GM18870 (cell line): ENCODE measurements at regions not wholly inside any gene's neighbourhood (a gene's known extent, or its start where the extent isn't known, plus 50 kb on each side); places are given as distances from the start of the nearest gene placed in this dataset.

Experiments
- ATAC-seq: cut with Tn5 transposase; IDR thresholded peaks from one replicate; pipeline ENCODE4 v1.9.1; 2021; ENCODE audit warnings: moderate library complexity; ENCODE audit not compliant: unreplicated experiment

DNA sequence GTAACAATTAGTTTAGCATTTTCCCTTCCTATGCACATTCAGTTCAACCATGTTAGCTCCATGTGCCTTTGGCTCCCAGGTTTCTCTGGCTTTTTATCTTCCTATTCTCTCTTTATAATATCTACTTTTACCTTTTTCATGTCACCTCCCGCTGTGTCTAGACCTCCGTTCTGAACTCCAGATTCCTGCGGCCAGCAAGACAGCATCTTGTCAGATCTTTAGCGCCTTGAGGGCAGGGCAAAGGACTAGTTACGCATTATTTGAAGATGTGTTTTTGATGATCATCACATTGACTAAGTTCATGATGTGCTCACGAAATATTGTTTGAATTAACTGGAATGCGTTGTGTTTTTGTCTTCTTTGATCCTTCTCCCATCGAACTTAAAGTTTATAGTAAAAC lies 1126.8 kb downstream of the CDH11 start:
- ATAC-seq, result no peak

DNA sequence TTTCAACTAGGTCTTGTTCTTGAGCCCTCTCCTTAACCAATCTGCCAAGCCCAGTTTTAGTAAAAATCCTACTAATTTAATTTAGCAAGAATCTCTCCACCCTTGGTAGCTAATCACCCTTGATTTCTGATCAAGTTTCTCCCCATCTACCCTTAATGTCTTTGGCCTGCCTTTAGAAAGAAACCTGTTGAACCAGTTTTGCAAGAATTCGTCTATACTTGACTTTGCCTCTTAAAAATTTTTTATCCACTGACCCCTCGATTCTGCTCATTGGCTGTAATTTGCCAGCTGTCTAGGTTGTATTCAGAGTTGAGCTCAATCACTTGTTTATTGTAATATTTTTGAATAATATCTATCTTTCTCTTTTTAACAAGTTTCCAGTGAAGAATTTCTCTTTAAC lies 1138.5 kb downstream of the CDH11 start:
- ATAC-seq, result no peak

DNA sequence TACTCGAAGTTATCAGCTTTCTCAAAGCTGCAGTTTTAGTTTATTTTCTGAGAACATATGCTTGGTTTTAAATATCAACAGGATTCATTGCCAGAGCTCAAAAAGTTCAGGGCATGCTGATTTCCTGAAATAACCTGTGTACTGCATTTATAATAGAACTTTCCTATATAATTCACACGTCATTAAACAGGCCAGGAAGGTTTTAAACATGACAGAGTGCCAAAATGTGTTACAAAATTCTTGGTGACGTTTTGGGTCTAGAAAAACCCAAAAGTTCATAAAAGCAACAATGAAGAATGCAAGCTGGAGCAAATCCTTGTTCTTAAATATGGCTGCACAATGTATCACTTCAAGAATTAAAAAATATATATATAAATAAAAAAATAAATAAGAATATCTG lies 1139.1 kb downstream of the CDH11 start:
- no peak for ATAC-seq

DNA sequence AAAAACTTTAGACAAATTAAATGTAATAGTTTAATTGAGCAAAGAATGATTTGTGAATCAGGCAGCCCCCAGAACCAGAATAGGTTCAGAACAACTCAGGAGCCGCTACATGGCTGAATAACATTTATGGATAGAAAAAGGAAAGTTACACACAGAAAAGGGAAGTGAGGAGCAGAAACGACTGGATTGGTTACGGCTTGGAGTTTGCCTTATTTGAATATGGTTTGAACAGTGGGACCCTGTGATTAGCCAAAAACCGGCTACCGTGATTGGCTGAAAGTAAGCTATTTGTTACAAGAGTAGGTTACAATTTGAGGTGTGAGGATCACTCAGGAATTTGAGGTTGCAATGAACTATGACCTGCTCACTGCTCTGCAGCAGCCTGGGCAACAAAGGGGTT lies 1139.8 kb downstream of the CDH11 start:
- no peak for ATAC-seq

DNA sequence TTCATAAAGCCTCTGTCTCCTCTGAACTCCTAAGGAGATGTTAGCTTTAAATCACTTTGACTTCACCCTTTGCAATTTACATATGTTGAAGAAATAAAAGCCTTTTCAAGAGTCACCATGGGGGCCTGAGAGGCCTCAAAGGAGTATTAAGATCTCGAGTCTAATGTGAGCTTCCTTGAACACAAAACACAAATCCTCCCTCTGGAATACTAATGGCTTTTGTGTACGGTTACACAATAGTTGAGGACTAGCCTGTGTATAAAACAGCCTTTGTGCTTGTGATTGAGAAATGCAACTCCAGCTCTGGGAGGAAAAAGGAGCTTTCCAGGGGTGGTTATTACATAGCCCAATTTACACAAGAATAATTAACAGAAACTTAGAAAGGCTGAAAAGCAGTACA lies 1140.2 kb downstream of the CDH11 start:
- ATAC-seq, result no peak

DNA sequence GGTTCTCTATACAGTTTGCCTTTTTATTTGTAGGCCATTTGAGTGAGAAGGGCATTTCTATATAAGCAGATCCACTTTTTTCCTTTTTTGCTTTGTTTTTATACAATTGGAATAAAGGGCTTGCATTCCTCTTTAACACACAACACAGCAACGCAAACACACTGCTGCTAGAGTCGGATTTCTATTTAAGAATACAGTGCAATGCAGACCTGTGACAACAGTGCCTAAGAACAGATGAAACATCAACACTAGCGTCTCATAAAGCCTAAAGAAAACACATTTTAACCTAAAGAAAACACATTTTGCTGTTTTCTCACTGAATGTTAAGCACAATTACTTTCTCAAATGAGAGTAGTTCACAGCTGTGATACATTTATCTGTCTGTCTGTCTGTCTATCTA lies 1141.1 kb downstream of the CDH11 start:
- no peak for ATAC-seq

DNA sequence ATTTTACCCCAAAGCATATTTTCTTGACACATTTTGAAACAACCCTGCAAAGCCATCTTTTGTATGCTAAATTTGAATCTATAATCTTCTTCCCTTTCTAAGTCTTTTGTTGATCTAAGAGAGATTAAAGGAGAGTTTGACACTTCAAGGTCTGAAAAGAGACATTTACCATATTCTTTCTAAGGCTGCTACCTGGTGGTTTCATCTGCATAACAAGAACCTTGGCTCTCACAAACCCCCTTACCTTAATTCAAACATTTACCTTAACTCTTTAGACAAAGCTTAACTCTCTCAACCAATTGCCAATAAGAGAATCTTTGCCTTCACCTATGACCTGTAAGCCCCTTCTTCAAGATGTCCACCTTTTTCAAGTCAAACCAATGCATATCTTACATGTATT lies 1143.6 kb downstream of the CDH11 start:
- no peak for ATAC-seq

DNA sequence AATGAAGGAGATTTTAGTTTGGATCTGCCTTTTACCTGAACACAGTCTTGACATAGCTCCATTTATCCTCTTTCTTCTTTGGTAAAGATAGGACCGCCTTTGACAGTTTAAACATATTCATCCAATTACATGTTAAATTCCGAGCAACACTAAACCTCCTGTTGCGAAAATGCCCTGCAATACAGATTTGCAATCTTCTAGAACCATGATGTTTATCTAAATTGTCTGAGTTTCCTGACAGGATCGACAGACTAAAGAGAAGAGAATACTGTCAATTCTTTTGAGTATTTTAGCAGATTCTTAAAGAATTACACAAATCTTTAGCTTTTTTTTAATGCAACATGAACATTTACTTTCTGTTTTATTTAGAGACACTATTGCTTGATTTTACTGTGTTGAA lies 1145.5 kb downstream of the CDH11 start:
- no peak for ATAC-seq

DNA sequence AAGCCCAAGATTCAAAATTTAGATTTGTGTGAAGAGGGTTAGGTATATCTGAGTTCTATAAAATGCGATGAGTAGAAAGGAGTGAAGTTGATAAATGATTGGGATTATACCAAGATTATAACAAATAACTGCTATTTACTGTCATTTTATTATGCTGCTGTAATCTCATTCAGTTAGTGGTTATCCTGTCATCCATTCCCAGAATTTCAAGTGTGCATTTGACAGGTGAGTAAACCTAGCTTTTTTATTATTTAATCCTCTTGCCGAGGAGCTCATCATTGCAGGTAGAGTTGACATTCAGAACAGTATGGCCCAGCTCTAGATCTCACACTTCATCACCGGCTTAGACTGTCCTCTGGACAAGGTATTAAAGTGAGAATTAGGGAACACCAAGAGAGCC lies 1146.2 kb downstream of the CDH11 start:
- ATAC-seq, result no peak

DNA sequence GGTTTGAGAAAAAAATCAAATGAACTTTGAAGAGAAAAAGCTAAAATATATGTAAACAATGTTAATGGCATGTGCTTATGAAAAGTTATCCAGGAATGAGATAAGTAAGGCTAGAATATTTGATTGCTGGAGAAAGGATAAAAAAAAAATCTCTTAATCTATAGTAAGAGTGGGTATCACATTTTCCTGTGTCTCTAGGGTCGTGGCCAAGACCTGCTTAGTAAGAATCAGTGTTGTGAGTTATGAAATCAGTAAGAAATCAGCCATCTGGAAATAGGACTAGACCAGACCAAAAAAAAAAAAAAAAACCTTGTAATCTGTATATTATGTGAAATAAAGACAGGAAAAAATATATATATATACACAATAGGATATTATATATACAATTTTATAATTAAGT lies 1153.9 kb downstream of the CDH11 start:
- no peak for ATAC-seq

DNA sequence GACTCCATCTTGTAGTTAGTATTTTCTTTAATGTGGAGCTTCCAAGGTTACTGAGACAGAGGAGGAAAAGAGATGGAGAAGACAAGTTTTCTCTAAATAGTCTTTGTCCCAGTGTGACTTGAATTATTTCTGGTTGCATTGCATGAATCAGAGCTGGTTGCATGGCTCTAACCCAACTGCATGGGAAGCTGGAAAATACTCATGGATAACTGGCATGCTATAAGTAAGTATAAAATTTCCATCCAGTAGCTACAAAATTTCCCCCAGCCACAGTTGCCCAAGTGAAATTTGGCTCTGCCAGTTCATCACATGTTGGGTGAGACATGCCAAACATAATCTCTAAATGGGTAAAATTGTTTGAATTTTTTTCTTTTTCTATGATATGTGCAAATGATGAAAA lies 1161.5 kb downstream of the CDH11 start:
- ATAC-seq, result no peak

DNA sequence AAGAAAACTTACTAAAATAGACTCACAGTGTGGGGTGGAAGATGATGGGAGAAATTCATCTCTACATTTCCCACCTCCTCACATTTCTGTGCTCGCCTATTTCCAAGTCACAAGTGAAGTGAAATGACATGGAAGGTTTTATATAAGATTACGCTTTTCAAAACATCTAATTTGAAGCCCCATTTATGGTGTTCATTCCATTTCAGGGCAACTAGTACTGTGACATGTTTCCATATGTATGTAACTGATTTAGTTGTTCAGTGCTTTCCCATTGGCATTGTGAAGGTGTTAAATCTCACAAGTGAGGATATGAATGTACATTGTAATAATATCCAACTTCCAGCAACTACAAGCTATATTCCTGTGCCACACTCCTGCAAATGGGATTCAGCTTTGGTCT lies 1174.8 kb downstream of the CDH11 start:
- ATAC-seq, result no peak

DNA sequence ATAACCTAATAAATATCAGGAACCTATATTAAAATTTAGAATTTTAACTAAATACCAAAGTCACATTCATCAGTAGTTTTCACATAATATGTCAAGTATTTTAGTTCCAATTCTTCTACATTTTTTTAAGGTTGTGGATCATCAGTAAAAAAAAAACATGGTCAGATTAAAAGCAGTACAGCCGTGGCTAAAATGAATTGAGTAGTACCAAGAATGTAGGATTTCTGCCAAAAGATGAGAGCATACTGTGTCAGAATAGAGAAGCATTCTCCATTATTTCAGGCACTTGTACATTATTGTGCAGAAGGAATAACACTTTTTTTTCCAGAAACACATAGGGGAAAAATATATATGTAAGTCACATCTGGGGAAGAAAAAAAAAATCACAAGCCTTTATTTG lies 1176.1 kb downstream of the CDH11 start:
- ATAC-seq, result no peak

DNA sequence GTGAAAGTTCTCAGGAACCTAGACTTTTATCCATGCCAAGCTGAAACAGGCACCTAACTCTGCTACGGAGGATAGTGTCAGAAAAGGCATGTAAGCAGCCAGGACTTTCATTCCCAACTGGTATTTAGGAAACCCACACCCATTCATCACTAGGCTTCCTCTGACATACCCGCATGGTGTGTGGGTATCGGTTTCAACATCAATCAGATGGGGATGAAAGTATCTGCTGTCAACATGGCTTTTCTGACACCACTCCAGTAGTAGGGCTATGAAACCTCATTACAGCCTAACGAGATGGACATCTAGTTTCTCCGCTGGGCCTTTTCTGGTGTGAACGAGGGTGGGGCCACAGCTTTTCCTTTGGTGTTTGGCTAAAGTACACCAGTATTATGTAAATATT lies 1178.3 kb downstream of the CDH11 start:
- no peak for ATAC-seq

DNA sequence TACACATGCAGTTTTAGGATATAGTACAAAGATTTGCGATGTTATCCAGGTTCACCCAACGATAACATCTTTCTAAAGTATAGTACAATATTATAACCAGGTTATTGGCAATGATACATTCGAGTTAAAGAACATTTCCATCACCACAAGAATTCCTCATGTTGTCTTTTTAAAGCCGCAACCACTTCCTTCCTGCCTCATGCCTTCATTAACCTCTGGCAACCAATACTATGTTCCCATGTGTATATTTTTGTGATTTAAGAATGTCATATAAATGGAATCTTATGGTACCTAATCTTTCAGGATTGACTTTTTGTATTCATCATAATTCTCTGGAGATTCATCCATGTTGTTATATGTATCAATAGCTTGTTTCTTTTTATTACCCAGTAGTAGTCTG lies 1183.2 kb downstream of the CDH11 start:
- no peak for ATAC-seq

DNA sequence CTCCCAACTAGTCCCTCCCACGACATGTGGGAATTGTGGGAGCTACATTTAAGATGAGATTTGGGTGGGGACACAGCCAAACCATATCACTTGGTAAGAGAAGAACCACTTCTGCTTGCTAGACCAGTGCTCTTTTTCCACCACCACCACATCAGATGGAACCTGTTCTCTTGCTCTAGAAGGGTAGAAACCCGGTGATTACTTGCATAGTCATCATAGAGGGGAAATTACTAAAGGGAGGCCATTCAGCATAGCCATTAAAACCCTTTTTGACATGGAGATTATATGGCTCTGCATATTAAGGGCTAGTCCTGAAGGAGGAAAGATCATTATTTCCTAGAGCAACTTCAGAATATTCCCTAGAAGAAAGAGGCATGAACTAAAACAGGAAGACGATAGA lies 1188.0 kb downstream of the CDH11 start:
- ATAC-seq, result no peak

DNA sequence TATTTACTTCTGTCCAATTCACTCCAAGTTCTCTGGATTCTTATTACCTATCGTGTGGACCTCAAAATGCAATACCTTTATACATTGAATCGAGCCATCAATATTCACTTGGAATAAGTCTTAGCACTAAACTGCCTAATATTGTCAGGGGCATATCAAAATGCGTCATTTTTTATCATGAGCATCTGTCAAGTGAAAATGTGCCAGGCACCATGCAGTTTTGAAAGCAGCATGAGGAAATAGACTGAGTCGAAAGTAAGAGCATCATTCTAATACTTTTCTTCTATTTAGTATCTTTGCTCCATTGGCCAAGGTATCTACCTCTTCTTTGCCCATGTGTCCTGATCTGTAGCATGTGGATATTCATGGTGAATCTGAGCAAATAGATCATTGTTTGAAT lies 1193.4 kb downstream of the CDH11 start:
- ATAC-seq, result no peak

DNA sequence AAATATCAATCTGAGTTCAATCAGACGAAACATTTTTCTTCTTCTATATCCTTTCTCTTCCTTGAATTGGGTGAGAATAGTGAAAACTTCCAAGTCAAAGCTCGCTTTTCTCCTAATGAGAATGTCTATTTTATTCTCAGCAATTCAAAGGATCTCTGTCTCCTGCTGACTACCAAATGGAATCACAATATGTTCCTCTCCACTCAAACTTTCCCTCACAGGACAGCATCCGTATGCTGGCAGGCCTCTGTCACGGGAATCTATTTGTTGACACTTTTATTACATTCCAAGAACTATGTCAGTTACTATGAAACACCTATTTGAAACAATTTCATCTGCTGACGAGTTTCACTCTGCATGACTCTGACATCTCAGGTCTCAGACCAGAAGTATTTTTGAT lies 1196.6 kb downstream of the CDH11 start:
- ATAC-seq, result no peak

DNA sequence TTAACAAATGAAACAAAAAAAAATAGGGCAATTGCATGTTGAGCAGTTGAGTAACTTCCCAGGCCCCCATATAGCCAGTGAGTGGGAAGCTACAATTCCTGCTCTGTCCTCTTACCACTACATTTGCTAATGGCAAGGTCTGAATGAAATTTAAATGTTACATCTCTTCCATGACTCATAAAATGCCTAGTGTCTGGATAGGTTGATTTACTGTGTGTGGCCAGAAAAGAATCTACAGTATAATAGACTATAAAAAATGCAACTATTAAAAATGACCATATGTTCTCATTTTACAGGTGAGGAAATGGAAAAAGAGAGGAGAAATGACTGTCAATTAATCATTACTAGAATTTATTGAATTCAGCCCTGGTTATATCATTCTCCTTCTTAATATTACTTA lies 1199.3 kb downstream of the CDH11 start:
- no peak for ATAC-seq

DNA sequence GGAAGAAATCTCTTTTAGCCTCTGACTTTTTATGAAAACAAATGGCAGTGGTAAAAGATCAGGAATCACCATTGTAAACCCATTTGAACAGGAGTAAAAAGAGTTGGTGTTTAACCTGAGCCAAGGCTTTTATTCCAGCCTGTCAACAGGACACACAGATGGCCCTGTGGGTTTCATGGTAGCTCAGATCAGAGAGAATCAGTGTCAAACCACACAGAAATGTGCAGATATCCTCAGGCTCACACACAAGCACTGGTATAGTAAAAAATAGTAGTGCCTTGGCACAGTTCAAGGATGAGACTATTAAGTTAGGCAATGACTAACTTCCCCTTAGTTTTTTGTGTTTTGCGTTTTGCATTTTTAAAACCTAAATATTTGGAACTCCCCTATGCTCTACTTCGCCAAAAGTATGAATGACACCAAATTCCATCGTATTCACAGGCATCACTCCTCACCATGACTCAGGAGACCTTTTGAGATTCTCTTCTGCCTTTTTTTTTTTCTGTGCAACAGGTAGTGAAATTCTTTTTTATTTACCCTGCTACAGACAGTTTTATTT lies 1200.0 kb downstream of the CDH11 start:
- ATAC-seq, result no peak

DNA sequence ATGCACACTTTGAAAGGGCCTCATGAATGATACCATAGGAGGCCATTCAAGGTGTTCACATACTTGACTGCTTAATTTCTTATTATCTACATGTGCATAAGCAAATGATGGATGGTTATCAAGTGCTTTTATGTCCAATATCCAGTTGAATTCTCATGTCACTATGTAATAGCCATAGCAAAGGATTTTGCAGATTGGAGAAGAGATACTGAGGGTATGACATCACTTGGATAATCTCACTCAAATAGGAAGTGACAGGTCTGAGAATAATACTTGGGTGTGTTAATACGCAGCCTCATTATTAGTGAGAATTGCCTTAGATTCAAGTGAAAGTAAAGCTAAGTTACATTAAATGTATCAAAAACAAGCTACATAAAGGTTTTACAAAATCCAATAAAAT lies 1208.6 kb downstream of the CDH11 start:
- no peak for ATAC-seq

DNA sequence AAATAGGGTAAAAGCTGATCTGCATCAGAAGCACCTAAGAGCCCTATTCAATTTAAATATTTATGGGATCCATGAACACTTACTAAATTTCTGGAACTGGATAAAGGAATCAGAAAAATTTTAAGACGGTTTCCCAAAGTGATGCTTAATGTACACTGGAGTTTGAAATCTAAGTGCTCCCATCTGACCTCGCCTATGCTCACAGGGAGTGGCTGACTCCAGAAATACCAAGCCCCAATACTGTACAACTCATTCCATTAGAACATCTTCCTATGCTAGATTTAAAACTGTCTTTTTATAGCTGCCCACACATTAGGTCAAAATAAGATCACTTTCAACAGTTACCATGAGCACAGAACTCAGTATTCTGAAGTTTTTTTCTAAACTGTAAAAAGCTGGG lies 1214.6 kb downstream of the CDH11 start:
- no peak for ATAC-seq

DNA sequence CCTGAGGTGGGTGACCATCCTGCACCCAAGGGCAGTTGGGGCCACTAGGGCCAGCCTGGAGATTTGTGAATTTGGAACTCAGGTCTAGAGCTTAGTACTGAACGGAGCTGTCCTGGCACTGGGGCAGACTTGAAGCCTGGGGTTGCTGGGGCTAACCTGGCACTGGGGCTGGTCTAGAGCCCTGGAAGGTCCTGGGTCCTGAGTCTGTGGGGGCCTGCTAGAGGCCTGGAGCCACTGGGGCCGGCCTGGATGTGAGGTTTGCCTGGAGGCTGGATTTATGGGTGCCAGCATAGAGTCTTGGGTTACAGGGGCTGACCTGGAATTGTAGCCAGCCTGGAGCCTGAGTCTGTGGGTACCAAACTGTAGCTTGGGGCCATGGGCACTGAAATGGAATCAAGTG lies 1216.9 kb downstream of the CDH11 start:
- no peak for ATAC-seq

DNA sequence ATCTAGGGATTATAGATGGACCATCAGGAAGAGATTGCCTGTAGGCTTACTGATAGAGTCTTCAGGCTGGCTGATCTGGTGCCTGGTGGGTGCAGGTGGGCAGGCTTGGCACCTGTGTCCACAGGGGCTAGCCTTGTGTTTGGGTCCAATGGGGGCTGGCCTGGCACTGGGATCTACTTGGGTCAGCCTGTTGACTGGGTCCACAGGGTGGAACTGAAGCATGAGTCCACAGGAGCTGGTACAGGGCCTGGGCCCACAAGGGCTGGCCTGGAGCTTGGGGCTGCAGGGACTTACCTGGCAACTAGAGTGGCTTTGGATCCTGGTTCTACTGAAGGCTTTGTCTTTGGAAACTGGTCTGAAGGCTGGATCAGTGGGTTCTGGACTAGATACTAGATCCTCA lies 1217.7 kb downstream of the CDH11 start:
- ATAC-seq, result no peak
